ENCODE measurements at regions not wholly inside any gene's neighbourhood (a gene's known extent, or its start where the extent isn't known, plus 50 kb on each side); places are given as distances from the start of the nearest gene placed in this dataset.

- no peak for TF ChIP-seq CTCF (IDR thresholded peaks at IDR 0.05; ENCODE audit: insufficient read depth, low read length, missing control alignments)
- no peak overlapping the region for H3K4me3 ChIP-seq (ENCODE audit: low read depth, low read length)
- DNase-seq (ENCODE audit: low read depth, low spot score), result no peak
- ChIA-PET CTCF (no interaction called here), POLR2A (no interaction called here)
These were observed 239.4 kb downstream of the PLPP3 start for GRCh38 chr1:56339786-56340465.

- CTCF ChIA-PET, result no interaction called here
- no peak for DNase-seq (ENCODE audit: low read depth, low spot score)
- H3K4me3 ChIP-seq (ENCODE audit: low read depth, low read length), result no peak overlapping the region
- POLR2A ChIA-PET, result no interaction called here
- no peak for TF ChIP-seq CTCF (IDR thresholded peaks at IDR 0.05; ENCODE audit: insufficient read depth, low read length, missing control alignments)
These were observed 240.3 kb downstream of the PLPP3 start for GRCh38 chr1:56339093-56339492.

DNA sequence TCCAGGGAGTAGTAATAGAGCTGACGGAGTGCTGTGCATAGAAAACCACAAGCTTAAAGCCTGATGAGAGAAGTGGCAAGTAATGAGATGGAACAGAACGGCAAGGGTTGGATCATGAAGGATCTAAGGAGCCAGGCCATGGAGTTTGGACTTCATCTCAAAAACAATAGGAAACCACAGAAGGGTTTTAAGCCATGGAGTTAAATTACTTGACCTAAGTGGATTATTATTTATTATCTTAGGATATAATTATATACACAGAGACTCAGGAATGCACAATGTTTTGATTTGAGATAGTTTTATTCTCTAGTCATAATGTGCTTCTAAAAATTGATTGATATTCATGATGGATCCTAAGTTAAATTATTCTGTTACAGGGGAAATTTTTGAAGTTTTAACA, 242.4 kb downstream of the PLPP3 start:
- H3K4me3 ChIP-seq (ENCODE audit: low read depth, low read length), result no peak overlapping the region
- CTCF ChIA-PET, result no interaction called here
- no peak for TF ChIP-seq CTCF (IDR thresholded peaks at IDR 0.05; ENCODE audit: insufficient read depth, low read length, missing control alignments)
- no peak for DNase-seq (ENCODE audit: low read depth, low spot score)
- POLR2A ChIA-PET, result no interaction called here

DNA sequence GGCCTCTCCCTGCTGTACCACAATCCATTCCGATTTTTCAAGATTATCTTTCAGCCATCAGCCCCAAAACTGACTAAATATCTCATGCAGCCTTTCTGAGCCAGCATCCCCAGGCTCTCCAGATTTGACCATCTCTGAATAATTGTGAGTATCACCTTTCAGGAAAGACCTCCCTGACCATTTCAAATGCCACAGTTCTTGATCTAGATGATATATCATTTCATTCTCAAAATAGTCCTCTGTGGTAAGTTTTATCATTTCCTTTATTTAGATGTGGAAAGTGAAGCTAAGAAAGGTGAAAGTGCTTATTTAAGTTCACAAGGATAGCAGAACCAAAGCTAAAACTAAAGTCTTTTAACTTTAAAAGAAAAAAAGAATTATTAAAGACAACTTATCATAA, 244.0 kb downstream of the PLPP3 start:
- ChIA-PET POLR2A (no interaction called here), CTCF (no interaction called here)
- H3K4me3 ChIP-seq (ENCODE audit: low read depth, low read length), result no peak overlapping the region
- DNase-seq (ENCODE audit: low read depth, low spot score), result no peak
- no peak for TF ChIP-seq CTCF (IDR thresholded peaks at IDR 0.05; ENCODE audit: insufficient read depth, low read length, missing control alignments)

GRCh38 chr1:56334047-56334446, 245.3 kb downstream of the PLPP3 start:
- TF ChIP-seq CTCF (IDR thresholded peaks at IDR 0.05; ENCODE audit: insufficient read depth, low read length, missing control alignments), result no peak
- H3K4me3 ChIP-seq (ENCODE audit: low read depth, low read length), result no peak overlapping the region
- ChIA-PET CTCF (no interaction called here), POLR2A (no interaction called here)
- DNase-seq (ENCODE audit: low read depth, low spot score), result no peak

GRCh38 chr1:56333461-56333860, 245.9 kb downstream of the PLPP3 start:
- no peak for DNase-seq (ENCODE audit: low read depth, low spot score)
- ChIA-PET CTCF (no interaction called here), POLR2A (no interaction called here)
- H3K4me3 ChIP-seq (ENCODE audit: low read depth, low read length), result no peak overlapping the region
- TF ChIP-seq CTCF (IDR thresholded peaks at IDR 0.05; ENCODE audit: insufficient read depth, low read length, missing control alignments), result no peak

All from AG04449 (cell line).